ENCODE measurements at regions not wholly inside any gene's neighbourhood (a gene's known extent, or its start where the extent isn't known, plus 50 kb on each side); places are given as distances from the start of the nearest gene placed in this dataset.

- H3K4me3 ChIP-seq (ENCODE audit: low read depth, low read length), result no peak overlapping the region
- no peak for TF ChIP-seq CTCF (IDR thresholded peaks at IDR 0.05; ENCODE audit: insufficient read depth, low read length, severe bottlenecking)
- no peak for DNase-seq (ENCODE audit: low read depth)
- H3K36me3 ChIP-seq (ENCODE audit: control insufficient read depth, insufficient read depth, low read length), result no peaks in the 10 kb centered on the region
- no peak for FAIRE-seq
- H3K27me3 ChIP-seq (ENCODE audit: control insufficient read depth, insufficient read depth, low read length), result no peaks in the 10 kb centered on the region
These were observed 146.6 kb downstream of the AASDH start for GRCh38 chr4:56240554-56241174.

- Histone ChIP-seq H3K4me3 (ENCODE audit: low read depth, low read length) (no peak overlapping the region), H3K36me3 (ENCODE audit: control insufficient read depth, insufficient read depth, low read length) (no peaks in the 10 kb centered on the region), H3K27me3 (ENCODE audit: control insufficient read depth, insufficient read depth, low read length) (no peaks in the 10 kb centered on the region)
- no peak for TF ChIP-seq CTCF (IDR thresholded peaks at IDR 0.05; ENCODE audit: insufficient read depth, low read length, severe bottlenecking)
- DNase-seq (ENCODE audit: low read depth) (no peak), FAIRE-seq (no peak)
These were observed 149.0 kb downstream of the AASDH start for GRCh38 chr4:56238251-56238650.

GRCh38 chr4:56235725-56236124, 151.6 kb downstream of the AASDH start:
- no peaks in the 10 kb centered on the region for H3K36me3 ChIP-seq (ENCODE audit: control insufficient read depth, insufficient read depth, low read length)
- FAIRE-seq (no peak), DNase-seq (ENCODE audit: low read depth) (no peak)
- no peak for TF ChIP-seq CTCF (IDR thresholded peaks at IDR 0.05; ENCODE audit: insufficient read depth, low read length, severe bottlenecking)
- no peaks in the 10 kb centered on the region for H3K27me3 ChIP-seq (ENCODE audit: control insufficient read depth, insufficient read depth, low read length)
- H3K4me3 ChIP-seq (ENCODE audit: low read depth, low read length), result no peak overlapping the region

- FAIRE-seq, result no peak
- TF ChIP-seq CTCF (IDR thresholded peaks at IDR 0.05; ENCODE audit: insufficient read depth, low read length, severe bottlenecking), result no peak
- Histone ChIP-seq H3K4me3 (ENCODE audit: low read depth, low read length) (no peak overlapping the region), H3K27me3 (ENCODE audit: control insufficient read depth, insufficient read depth, low read length) (no peaks in the 10 kb centered on the region), H3K36me3 (ENCODE audit: control insufficient read depth, insufficient read depth, low read length) (no peaks in the 10 kb centered on the region)
- DNase-seq (ENCODE audit: low read depth), result no peak
These were observed 152.3 kb downstream of the AASDH start for GRCh38 chr4:56235011-56235410.

- H3K27me3 ChIP-seq (ENCODE audit: control insufficient read depth, insufficient read depth, low read length), result no peaks in the 10 kb centered on the region
- DNase-seq (ENCODE audit: low read depth) (no peak), FAIRE-seq (no peak)
- TF ChIP-seq CTCF (IDR thresholded peaks at IDR 0.05; ENCODE audit: insufficient read depth, low read length, severe bottlenecking), result no peak
- no peak overlapping the region for H3K4me3 ChIP-seq (ENCODE audit: low read depth, low read length)
- H3K36me3 ChIP-seq (ENCODE audit: control insufficient read depth, insufficient read depth, low read length), result no peaks in the 10 kb centered on the region
These were observed 153.2 kb downstream of the AASDH start for GRCh38 chr4:56234098-56234497.

- no peak overlapping the region for H3K4me3 ChIP-seq (ENCODE audit: low read depth, low read length)
- no peaks in the 10 kb centered on the region for H3K36me3 ChIP-seq (ENCODE audit: control insufficient read depth, insufficient read depth, low read length)
- no peak for FAIRE-seq
- no peaks in the 10 kb centered on the region for H3K27me3 ChIP-seq (ENCODE audit: control insufficient read depth, insufficient read depth, low read length)
- no peak for DNase-seq (ENCODE audit: low read depth)
- TF ChIP-seq CTCF (IDR thresholded peaks at IDR 0.05; ENCODE audit: insufficient read depth, low read length, severe bottlenecking), result no peak
These were observed 155.9 kb downstream of the AASDH start for GRCh38 chr4:56231410-56231809.
